ENCODE measurements at regions not wholly inside any gene's neighbourhood (a gene's known extent, or its start where the extent isn't known, plus 50 kb on each side); places are given as distances from the start of the nearest gene placed in this dataset.

DNA sequence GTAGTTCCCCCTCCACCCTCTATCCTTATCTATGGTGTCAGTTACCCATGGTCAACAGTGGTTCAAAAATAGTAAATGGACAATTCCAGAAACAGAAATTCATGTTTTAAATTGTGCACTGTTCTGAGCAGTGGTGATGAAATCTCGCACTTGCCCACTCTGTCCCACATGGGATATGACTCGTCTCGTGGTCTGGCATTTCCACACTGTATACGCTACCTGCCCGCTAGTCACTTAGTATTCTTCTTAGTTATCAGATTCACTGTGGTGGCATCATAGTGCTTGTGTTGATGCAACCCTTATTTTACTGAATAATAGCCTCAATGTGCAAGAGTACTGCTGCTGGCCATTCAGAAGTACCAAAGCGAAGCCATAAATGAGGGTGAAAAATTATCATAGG lies 507.0 kb downstream of the SNAPC1 start:
- DNase-seq (ENCODE audit: low read depth, low spot score): no peak

DNA sequence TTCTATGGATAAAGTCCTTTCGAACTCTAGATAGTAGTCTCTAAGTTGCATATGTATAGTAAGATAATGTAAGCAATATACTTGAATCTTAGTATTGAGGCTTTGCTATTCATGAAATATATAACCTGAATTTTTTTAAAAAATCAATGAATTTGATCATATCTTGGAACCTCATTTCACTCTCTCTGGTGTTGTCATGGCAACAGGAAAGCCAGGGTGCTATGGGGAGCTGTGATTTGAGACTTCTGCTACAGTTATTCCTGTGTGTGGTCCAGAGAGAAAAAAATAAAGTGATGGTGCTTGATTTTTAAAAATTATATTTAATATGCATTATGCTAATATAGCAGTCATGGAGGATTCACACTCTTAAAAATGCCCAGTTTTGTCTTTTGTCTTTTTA lies 508.0 kb downstream of the SNAPC1 start:
- no peak for DNase-seq (ENCODE audit: low read depth, low spot score)

DNA sequence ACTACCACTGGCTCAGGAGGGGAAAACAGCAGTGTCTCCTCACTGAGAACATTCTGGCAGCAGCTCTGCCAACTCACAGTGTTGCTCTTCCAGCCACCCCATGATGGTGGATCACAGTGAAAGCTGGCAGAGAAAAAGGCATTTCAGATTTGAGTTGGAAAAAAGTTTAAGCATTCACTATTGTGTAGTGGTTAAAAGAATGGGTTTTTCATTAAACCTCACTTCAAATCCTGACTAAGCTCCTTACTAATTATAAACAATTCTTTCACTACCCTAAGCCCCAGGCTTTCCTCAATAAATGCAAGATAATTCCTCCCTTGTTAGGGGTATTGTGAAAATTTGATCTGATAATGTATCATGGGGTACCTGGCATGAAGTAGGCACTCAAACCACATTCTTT lies 518.1 kb downstream of the SNAPC1 start:
- no peak for DNase-seq (ENCODE audit: low read depth, low spot score)

DNA sequence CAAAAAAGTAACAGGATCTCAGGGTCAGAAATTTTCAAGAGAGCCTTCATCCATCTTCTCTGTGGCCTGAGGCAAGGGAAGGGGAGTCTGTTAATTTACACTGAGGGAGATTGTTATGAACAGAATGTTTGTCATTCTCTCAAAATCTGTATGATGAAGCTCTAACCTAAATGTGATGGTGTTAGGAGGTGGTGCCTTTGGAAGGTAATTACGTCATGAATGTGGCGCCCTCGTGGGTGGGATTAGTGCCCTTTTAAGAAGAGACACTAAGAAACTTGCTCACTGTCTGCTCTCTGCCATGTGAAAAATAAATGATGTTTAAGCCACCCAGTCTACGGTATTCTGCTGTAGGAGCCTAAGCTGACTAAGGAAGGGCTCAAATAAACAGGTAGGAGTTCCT lies 521.6 kb downstream of the SNAPC1 start:
- DNase-seq (ENCODE audit: low read depth, low spot score): no peak

DNA sequence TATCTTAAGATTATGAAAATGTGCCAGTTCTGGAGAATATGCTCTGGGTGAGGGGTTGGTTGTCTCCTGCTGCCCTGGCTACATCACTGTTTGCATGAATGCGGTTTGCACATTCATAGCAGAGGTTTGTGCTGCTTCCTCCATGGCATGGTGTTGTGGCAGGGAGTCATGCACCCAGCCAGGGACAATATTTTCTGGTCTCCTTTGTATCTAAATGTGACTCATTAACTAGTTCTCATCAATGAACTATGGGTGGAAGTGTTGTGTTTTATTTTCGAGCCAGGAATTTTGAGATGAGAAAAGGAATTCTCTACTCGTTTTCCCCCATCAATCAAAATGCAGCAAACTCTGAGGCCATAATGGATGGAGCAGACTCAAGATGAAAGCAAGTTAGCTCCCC lies 527.3 kb downstream of the SNAPC1 start:
- DNase-seq (ENCODE audit: low read depth, low spot score): no peak

DNA sequence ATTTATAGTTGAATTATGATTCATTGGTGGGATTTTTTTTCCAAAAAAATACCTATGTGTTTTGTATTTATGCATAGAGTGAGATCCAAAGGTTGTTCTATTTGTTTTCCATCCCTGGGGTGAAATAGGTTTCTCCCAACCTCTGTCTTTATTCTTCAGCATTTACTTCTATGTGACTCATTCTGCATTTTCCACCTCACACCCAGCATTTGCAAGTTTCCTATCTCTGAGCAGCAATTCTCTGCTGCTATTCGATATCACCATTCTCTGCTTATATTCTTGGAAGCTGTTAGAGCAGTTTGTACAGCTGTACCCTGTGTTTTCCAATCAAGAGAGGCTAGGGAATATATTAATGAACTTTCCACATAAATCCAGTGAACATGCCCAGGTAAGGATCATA lies 538.9 kb downstream of the SNAPC1 start:
- no peak for DNase-seq (ENCODE audit: low read depth, low spot score)

DNA sequence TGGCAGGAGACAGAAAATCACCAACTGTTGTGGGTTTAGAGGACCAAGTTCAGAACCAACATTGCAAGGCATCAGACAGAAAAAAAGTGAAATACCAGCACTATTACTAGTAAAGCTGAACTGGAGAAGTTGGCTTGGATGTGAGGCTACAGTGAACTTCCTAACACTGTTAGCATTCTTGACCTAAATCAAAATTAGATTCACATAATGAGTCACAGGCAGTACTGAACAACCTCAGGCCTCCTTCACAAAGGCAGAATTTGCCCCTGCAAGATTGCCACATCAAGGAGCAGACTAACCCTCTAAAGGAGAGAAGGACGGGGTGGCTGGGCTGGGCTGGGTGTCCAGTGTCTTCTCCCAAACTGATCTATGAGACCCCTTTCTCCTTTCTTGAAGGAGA lies 539.7 kb downstream of the SNAPC1 start:
- DNase-seq (ENCODE audit: low read depth, low spot score): no peak

DNA sequence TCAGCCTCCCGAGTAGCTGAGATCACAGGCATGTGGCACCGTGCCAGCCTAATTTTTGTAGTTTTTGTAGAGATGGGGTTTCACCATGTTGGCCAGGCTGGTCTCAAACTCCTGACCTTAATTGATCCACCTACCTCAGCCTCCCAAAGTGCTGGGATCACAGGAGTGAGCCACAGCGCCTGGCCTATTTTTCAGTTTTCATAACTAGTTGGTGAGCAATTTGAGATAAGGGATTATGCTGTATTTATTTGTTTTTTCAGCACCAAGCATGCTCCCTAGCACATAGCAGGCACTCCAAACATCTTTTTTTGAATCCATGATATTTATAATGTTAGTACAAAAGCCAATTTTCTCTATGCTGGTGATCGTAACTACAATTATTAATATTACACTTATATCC lies 541.2 kb downstream of the SNAPC1 start:
- DNase-seq (ENCODE audit: low read depth, low spot score): no peak

- DNase-seq (ENCODE audit: low read depth, low spot score): no peak
These were observed 542.0 kb downstream of the SNAPC1 start for GRCh38 chr14:62304257-62304656.

- DNase-seq (ENCODE audit: low read depth, low spot score): no peak
These were observed 545.6 kb downstream of the SNAPC1 start for GRCh38 chr14:62307844-62308243.

DNA sequence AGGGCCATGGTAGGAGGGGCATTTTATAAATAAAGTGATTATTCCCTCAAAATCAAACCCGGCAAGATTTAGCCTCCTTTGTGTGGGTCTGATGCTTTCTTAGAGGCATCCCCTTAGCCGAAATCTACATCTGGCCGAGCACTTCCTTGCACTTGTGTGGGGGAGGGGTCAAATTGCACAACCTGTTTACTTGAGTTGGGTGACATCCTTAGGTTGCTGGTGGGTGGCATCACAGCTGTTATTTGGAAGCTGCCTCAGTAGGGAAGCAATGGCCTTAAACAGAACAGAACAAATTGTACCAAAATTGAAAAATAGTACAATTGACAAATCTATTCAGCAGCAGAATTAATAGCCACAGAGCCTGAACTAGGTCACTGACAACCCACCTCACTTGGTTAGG lies 546.1 kb downstream of the SNAPC1 start:
- no peak for DNase-seq (ENCODE audit: low read depth, low spot score)

DNA sequence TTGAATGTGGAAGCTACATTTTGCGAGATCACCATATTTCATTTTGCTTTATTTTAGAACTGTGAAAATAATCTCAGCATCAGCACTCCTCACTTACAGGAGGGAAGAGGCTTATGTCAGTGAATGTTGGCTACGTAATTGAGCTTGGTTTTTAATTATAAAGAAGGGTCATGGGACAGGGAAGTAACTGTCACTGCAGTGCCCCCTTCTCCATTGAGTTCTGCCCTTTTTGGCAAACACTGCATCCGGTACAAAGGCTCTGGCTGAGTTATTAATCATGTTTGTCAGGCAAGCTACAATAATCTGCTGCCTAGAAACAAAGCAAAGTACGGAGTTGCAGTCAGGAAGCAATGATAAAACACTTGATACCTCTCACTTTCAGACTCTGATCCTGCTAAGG lies 546.7 kb downstream of the SNAPC1 start:
- no peak for DNase-seq (ENCODE audit: low read depth, low spot score)

- DNase-seq (ENCODE audit: low read depth, low spot score): no peak
These were observed 551.0 kb downstream of the SNAPC1 start for GRCh38 chr14:62313212-62313611.

- no peak for DNase-seq (ENCODE audit: low read depth, low spot score)
These were observed 552.0 kb downstream of the SNAPC1 start for GRCh38 chr14:62314221-62314620.

DNA sequence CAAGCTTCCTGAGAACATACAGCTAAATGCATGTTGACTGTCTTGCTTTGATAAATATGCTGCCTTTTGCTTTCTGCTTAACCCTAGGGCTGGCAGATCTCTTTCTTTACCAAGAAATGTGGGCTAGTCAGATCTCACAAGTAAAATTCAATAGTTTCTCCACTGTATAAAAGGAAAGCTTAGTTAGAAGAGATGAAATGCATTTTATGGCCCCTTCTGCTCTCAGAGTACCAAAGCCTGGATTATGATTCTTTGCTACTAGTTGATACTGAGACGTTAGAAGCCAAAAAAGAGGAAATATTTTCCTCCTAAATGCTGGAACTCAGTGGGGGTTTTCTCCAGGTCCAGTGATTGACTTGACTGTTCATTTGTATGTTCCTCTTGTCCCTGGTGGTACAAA lies 552.7 kb downstream of the SNAPC1 start:
- no peak for DNase-seq (ENCODE audit: low read depth, low spot score)

GRCh38 chr14:62315631-62316030 lies 553.4 kb downstream of the SNAPC1 start:
- DNase-seq (ENCODE audit: low read depth, low spot score): no peak

- no peak for DNase-seq (ENCODE audit: low read depth, low spot score)
These were observed 560.0 kb downstream of the SNAPC1 start for GRCh38 chr14:62322216-62322615.

DNA sequence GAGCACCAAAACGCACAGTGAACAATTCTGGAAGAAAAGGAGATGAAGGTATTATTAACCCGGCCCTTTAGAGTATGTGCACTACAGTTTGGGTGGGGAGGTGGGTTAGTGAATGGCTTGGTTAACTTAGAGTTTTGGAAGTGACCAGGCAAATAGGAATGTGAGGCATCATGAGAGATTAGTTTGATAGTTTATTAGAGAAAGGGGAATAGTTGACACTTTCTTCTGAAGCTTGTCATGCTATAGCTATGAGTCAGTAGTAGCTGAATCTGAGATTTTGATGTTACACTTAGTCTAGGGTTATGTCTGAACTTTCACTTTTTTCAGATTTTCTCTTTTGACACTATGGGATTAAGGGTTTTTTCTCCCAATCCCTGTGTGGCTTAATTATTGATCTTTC lies 567.2 kb downstream of the SNAPC1 start:
- DNase-seq (ENCODE audit: low read depth, low spot score): no peak

DNA sequence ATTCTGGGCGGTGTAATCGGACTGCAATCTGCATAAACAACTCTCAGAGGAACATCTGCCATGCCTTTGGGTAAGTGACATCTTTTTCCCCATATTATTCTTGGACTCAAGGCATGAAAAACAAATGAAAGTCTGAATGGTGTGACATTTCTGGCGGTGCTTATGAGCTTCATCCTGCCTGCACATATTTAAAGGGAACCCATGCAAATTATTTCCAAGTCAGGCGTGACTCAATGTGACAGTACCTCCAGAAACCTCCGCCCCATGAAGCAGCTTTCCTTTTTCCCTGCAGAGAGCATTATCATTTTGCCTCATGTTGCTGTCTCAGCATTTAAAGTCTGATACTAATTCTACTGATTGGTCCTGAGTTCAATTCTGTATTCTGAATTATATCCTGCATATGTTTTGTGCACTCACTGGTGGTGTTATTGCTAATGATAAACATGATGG lies 585.4 kb downstream of the SNAPC1 start:
- DNase-seq (ENCODE audit: low read depth, low spot score): no peak

- no peak for DNase-seq (ENCODE audit: low read depth, low spot score)
These were observed 595.1 kb downstream of the SNAPC1 start for GRCh38 chr14:62357362-62357761.

- DNase-seq (ENCODE audit: low read depth, low spot score): no peak
These were observed 601.9 kb downstream of the SNAPC1 start for GRCh38 chr14:62364161-62364560.

DNA sequence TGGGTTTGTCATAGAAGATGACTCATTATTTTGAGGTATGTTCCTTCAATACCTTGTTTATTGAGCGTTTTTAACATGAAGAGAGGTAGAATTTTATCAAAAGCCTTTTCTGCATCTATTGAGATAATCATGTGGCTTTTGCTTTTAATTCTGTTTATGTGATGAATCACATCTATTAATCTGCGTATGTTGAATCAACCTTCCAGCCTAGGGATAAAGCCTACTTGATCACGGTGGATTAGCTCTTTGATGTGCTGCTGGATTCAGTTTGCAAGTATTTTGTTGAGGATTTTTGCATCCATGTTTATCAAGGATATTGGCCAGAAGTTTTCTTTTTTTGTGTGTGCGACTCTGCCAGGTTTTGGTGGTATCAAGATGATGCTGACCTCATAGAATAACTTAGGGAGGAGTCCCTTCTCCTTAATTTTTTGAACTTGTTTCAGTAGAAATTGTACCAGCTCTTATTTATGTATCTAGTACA lies 602.6 kb downstream of the SNAPC1 start:
- DNase-seq (ENCODE audit: low read depth, low spot score): no peak

GRCh38 chr14:62369919-62370560 lies 607.8 kb downstream of the SNAPC1 start:
- no peak for DNase-seq (ENCODE audit: low read depth, low spot score)

GRCh38 chr14:62373944-62374343 lies 611.7 kb downstream of the SNAPC1 start:
- DNase-seq (ENCODE audit: low read depth, low spot score): no peak

Measured in brain pericyte (primary cell).